Colonic mucosa (tissue), 4 donors: ENCODE measurements at regions not wholly inside any gene's neighbourhood (a gene's known extent, or its start where the extent isn't known, plus 50 kb on each side); places are given as distances from the start of the nearest gene placed in this dataset.

Experiments
- DNase-seq: peaks from one replicate; pipeline ENCODE4 v3.0.0-alpha.2; 2020
- H3K27ac ChIP-seq: fragments of 200-600 bp; one replicate; pipeline ENCODE4 v1.8.0; 2021
- H3K27me3 ChIP-seq: fragments of 200-600 bp; one replicate; pipeline ENCODE4 v1.8.0; 2021
- H3K36me3 ChIP-seq: fragments of 200-600 bp; one replicate; pipeline ENCODE4 v1.8.0; 2021
- H3K4me1 ChIP-seq: fragments of 200-600 bp; one replicate; pipeline ENCODE4 v1.8.0; 2021; ENCODE audit warnings: mild to moderate bottlenecking
- H3K4me3 ChIP-seq: fragments of 200-600 bp; one replicate; pipeline ENCODE4 v1.8.0; 2021
- H3K9ac ChIP-seq, 2 donors: one replicate each; pipeline ENCODE4 v1.7.0; 2013; ENCODE audit warnings: control low read depth in 2 of 2, low read depth in 2 of 2, low read length in 2 of 2
- H3K9me3 ChIP-seq: fragments of 200-600 bp; one replicate; pipeline ENCODE4 v1.8.0; 2021
- CTCF ChIP-seq: fragments of 200-600 bp; IDR thresholded peaks from one replicate; pipeline ENCODE4 v1.8.0; 2022; ENCODE audit warnings: antibody characterized with exemption, mild to moderate bottlenecking
- intact Hi-C: fragments of 100-400 bp; cut with DNase I; formaldehyde crosslinking; loops from one replicate; pipeline ENCODE4 v1.14.1; 2022
- donor health status: healthy.
- donor health status: DM: no; HTN: no; CAD: no.
- donor health status: DM: no; HTN: no; CAD: no.

GRCh38 chr3:140752499-140752898 is 74.6 kb downstream of the TRIM42 start:
- no peak for TF ChIP-seq CTCF

GRCh38 chr3:140753865-140754754 is 76.2 kb downstream of the TRIM42 start:
- TF ChIP-seq CTCF = no peak
- H3K4me1 ChIP-seq = no peaks in the 10 kb centered on the region

More at GRCh38 chr3:140752499-140752898, 74.6 kb downstream of the TRIM42 start:
- Histone ChIP-seq H3K9me3 (no peaks in the 10 kb centered on the region), H3K36me3 (no peaks in the 10 kb centered on the region), H3K27ac (no peak overlapping the region), H3K9ac (no peak overlapping the region), H3K4me1 (no peaks in the 10 kb centered on the region), H3K27me3 (no peaks in the 10 kb centered on the region), H3K4me3 (no peak overlapping the region)
- DNase-seq = no peak
- intact Hi-C loops = no loop called here

GRCh38 chr3:140754936-140755335 is 77.1 kb downstream of the TRIM42 start:
- H3K4me3 ChIP-seq = no peak overlapping the region
- DNase-seq = no peak
- H3K9ac ChIP-seq = no peak overlapping the region
- no peaks in the 10 kb centered on the region for H3K9me3 ChIP-seq
- intact Hi-C loops = no loop called here
- no peaks in the 10 kb centered on the region for H3K4me1 ChIP-seq
- no peak overlapping the region for H3K27ac ChIP-seq
- no peak for TF ChIP-seq CTCF
- H3K36me3 ChIP-seq = no peaks in the 10 kb centered on the region
- H3K27me3 ChIP-seq = no peaks in the 10 kb centered on the region

More at GRCh38 chr3:140753865-140754754, 76.2 kb downstream of the TRIM42 start:
- Histone ChIP-seq H3K4me3 (no peak overlapping the region), H3K9ac (no peak overlapping the region), H3K27ac (no peak overlapping the region), H3K27me3 (no peaks in the 10 kb centered on the region), H3K9me3 (no peaks in the 10 kb centered on the region), H3K36me3 (no peaks in the 10 kb centered on the region)
- intact Hi-C loops = no loop called here
- no peak for DNase-seq

GRCh38 chr3:140756240-140757016 is 78.6 kb downstream of the TRIM42 start:
- Histone ChIP-seq H3K27ac (no peak overlapping the region), H3K27me3 (no peaks in the 10 kb centered on the region), H3K9me3 (no peaks in the 10 kb centered on the region), H3K36me3 (no peaks in the 10 kb centered on the region), H3K4me3 (no peak overlapping the region), H3K4me1 (no peaks in the 10 kb centered on the region), H3K9ac (no peak overlapping the region)
- DNase-seq = no peak
- TF ChIP-seq CTCF = no peak
- intact Hi-C loops = no loop called here

GRCh38 chr3:140758791-140759444 is 81.1 kb downstream of the TRIM42 start:
- no peaks in the 10 kb centered on the region for H3K27me3 ChIP-seq
- intact Hi-C loops = no loop called here

More at GRCh38 chr3:140758791-140759444, 81.1 kb downstream of the TRIM42 start:
- Histone ChIP-seq H3K9ac (no peak overlapping the region), H3K4me3 (no peak overlapping the region), H3K9me3 (no peaks in the 10 kb centered on the region), H3K4me1 (no peaks in the 10 kb centered on the region), H3K36me3 (no peaks in the 10 kb centered on the region), H3K27ac (no peak overlapping the region)
- TF ChIP-seq CTCF = no peak
- no peak for DNase-seq
